Thyroid gland (tissue), 4 donors: ENCODE measurements at regions not wholly inside any gene's neighbourhood (a gene's known extent, or its start where the extent isn't known, plus 50 kb on each side); places are given as distances from the start of the nearest gene placed in this dataset.
"Not testable (repeated sequence)": the region's sequence is repeated elsewhere in the genome, so short reads cannot be mapped to it uniquely, and the experiment has no call there.

Experiments
- DNase-seq, 2 donors: peaks; one replicate each; pipeline ENCODE4 v3.0.0-alpha.2; 2019
- H3K27ac ChIP-seq, 3 donors: fragments of 200-600 bp; sonication (generic); 1 replicate in 2 of 3; 2 replicates in 1 of 3; pipeline ENCODE4 v1.5.1; 2016 to 2019; ENCODE audit warnings: mild to moderate bottlenecking in 1 of 3, moderate library complexity in 1 of 3
- H3K27me3 ChIP-seq: fragments of 200-600 bp; sonication (generic); one replicate; pipeline ENCODE4 v1.5.1; 2019
- H3K36me3 ChIP-seq, 2 donors: fragments of 200-600 bp; sonication (generic); one replicate each; pipeline ENCODE4 v1.5.1; 2016 to 2019
- H3K4me1 ChIP-seq, 2 donors: fragments of 200-600 bp; sonication (generic); one replicate each; pipeline ENCODE4 v1.5.1; 2017 to 2019
- H3K4me3 ChIP-seq, 3 donors: fragments of 200-600 bp; sonication (generic); replicated peaks in 1 of 3; 1 replicate in 2 of 3; 2 replicates in 1 of 3; pipeline ENCODE4 v1.5.1; 2016; ENCODE audit warnings: mild to moderate bottlenecking in 1 of 3
- H3K9me3 ChIP-seq: fragments of 200-600 bp; sonication (generic); one replicate; pipeline ENCODE4 v1.5.1; 2017
- POLR2A ChIP-seq, 2 donors: fragments of 450-650 bp; IDR thresholded peaks; one replicate each; pipeline ENCODE4 v1.6.1; 2017; ENCODE audit warnings: antibody characterized with exemption in 2 of 2, mild to moderate bottlenecking in 2 of 2, moderate library complexity in 1 of 2
- WGBS, 2 donors: methylation state at CpG; one replicate each; pipeline ENCODE4 v1.1.5; 2017; 5-methylcytosine and 5-hydroxymethylcytosine counted together
- intact Hi-C: fragments of 100-400 bp; cut with DNase I; formaldehyde crosslinking; loops from one replicate; pipeline ENCODE4 v1.15.1; 2023
- TF ChIP-seq, protein P1 (sequence below), 6 experiments: fragments of 200-600 bp in 3 of 6; fragments of 450-650 bp in 3 of 6; sonication (generic) in 3 of 6; IDR thresholded peaks; one replicate each; pipeline ENCODE4 v1.5.1; 2016 to 2019; ENCODE audit warnings: antibody characterized with exemption in 6 of 6, mild to moderate bottlenecking in 2 of 6, inconsistent platforms in 1 of 6, moderate library complexity in 1 of 6

DNA sequence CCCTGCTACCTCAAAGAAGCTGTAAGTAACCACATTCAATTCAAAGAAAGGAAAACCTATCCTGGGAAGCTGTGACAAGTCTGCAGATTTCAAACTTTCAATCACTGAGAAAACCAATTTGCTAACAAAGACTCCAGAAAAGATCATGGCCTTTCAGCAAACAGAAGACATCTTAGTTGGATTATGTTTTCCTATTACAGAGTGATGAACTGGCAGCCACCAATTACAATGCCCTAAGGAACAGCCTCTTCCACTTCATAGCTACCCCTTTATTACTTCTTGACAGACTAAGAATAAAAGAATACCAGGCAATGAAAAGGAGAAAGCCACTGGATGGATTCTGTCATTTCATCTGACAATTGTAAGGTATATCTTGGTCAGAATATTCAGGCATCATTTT, 128.2 kb upstream of the RASEF start:
- intact Hi-C loops, result no loop called here

DNA sequence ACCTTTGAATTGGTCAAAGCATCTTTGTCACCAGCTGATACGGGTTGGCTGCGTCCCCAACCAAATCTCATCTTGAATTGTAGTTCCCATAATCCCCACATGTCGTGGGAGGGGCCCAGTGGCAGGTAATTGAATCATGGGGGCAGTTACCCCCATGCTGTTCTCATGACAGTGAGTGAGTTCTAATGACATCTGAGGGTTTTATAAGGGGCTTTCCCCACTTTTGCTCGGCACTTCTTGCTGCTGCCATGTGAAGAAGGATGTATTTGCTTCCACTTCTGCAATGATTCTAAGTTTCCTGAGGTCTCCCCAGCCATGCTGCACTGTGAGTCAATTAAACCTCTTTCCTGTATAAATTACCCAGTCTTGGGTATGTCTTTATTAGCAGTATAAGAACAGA, 126.1 kb upstream of the RASEF start:
- DNase-seq, H3K4me1 ChIP-seq, intact Hi-C loops, H3K36me3 ChIP-seq, H3K4me3 ChIP-seq, H3K9me3 ChIP-seq, H3K27ac ChIP-seq, H3K27me3 ChIP-seq: not testable (repeated sequence)
- 81 to 83% methylated on average over 4 of the region's 4 CpGs for WGBS, 2 donors

More for the DNA sequence above, 128.2 kb upstream of the RASEF start:
- Histone ChIP-seq H3K27ac (no peak overlapping the region), H3K27me3 (no peaks in the 10 kb centered on the region), H3K9me3 (no peaks in the 10 kb centered on the region), H3K4me1 (no peaks in the 10 kb centered on the region), H3K36me3 (no peaks in the 10 kb centered on the region), H3K4me3 (no peak overlapping the region)
- DNase-seq, result no peak
- TF ChIP-seq, protein P1, sequence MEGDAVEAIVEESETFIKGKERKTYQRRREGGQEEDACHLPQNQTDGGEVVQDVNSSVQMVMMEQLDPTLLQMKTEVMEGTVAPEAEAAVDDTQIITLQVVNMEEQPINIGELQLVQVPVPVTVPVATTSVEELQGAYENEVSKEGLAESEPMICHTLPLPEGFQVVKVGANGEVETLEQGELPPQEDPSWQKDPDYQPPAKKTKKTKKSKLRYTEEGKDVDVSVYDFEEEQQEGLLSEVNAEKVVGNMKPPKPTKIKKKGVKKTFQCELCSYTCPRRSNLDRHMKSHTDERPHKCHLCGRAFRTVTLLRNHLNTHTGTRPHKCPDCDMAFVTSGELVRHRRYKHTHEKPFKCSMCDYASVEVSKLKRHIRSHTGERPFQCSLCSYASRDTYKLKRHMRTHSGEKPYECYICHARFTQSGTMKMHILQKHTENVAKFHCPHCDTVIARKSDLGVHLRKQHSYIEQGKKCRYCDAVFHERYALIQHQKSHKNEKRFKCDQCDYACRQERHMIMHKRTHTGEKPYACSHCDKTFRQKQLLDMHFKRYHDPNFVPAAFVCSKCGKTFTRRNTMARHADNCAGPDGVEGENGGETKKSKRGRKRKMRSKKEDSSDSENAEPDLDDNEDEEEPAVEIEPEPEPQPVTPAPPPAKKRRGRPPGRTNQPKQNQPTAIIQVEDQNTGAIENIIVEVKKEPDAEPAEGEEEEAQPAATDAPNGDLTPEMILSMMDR (IDR thresholded peaks at IDR 0.05), result no peak
- no peak for TF ChIP-seq POLR2A (IDR thresholded peaks at IDR 0.05)

DNA sequence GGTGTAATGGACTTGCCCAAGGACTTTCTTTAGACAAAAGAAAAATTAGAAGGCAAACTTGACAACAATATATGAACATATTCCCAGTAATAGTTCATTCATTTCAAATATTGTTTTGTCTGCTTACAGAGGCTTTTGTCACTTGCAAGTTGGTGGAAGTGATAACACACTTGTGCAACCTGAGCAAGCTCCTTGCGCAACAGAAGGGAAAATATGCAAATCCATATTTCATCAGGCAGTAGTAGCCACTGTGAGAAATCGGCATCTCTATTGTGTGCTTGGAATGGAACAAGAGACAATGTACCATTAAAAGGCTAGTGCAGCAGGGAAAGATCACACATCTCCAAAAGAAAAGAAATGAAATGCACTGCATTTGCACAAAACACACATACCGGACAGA, 125.3 kb upstream of the RASEF start:
- TF ChIP-seq, protein P1 (IDR thresholded peaks at IDR 0.05), result no peak
- TF ChIP-seq POLR2A (IDR thresholded peaks at IDR 0.05), result no peak
- H3K9me3 ChIP-seq, result no peaks in the 10 kb centered on the region
- no peaks in the 10 kb centered on the region for H3K36me3 ChIP-seq
- H3K4me3 ChIP-seq, result no peak overlapping the region
- 91 to 94% methylated on average over 3 of the region's 3 CpGs for WGBS, 2 donors
- no peaks in the 10 kb centered on the region for H3K27me3 ChIP-seq
- no peaks in the 10 kb centered on the region for H3K4me1 ChIP-seq
- DNase-seq, result no peak
- intact Hi-C loops, result no loop called here
- H3K27ac ChIP-seq, result no peak overlapping the region

DNA sequence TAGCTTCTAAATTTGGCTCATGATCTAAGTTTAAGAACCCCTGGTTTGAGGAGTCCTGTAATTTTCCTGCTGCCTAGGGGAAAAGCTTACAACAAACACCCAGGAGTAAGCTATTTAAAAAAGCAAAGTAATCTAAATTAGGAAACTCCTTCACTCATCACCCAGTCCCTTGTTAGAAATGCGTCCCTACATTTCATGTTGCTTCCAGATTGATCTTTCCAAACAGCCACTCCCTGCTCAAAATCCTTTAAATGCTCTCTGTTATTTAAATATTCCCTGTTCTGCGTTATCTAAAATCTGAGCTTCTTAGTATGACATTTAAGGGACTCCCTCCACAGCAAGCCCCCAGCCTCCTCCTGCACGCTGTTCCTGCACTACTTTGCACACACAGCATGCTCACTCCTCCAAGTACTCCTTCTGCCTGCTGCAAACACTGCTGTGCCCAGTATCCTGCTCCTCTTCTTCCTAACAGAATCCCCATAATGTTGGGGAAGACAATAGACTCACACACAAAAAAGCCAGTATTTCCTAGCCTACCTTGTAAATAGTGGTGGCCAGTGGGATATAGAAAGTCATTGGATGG, 123.3 kb upstream of the RASEF start:
- Histone ChIP-seq H3K4me1 (peaks cover under 1% of the 10 kb centered on the region in 2 donors), H3K27ac (no peak overlapping the region), H3K9me3 (no peaks in the 10 kb centered on the region), H3K36me3 (no peaks in the 10 kb centered on the region), H3K4me3 (no peak overlapping the region), H3K27me3 (no peaks in the 10 kb centered on the region)
- TF ChIP-seq, protein P1 (IDR thresholded peaks at IDR 0.05), result no peak
- TF ChIP-seq POLR2A (IDR thresholded peaks at IDR 0.05), result no peak
- intact Hi-C loops, result no loop called here
- WGBS, 2 donors, result 81 to 83% methylated on average over 3 of the region's 3 CpGs
- no peak for DNase-seq

DNA sequence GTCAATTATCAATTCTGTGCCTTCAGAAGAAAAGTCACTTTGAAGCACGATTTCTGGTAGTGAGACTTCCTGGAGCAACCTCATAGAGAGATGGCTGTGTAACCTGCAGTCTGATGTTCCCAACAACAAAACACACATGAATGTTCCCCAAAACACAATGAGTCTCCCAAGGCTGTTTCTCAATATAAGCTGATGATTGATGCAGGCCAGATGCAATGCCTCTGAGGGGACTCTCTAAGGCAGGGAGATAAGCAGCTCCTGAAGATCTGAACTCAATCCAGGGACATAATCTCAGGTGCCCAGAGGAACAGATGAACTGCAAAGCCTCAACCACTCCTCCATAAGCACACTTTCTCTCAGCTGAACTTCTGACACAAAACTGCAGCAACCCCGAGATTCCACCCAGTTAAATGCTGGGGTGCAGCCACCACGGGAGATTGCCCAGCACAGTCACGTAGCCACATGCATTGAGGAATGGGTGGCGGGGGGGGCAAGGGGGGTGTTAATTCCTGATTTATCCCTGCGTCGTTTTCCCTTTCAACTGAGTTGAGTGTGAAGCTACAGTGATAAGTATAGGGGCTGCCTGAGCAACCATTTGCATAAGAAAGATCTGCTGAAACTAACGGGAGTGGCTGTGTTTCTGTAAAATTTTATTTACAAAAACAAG, 122.7 kb upstream of the RASEF start:
- Histone ChIP-seq H3K4me3 (no peak overlapping the region), H3K4me1 (peaks cover 5% of the 10 kb centered on the region in 2 donors), H3K9me3 (no peaks in the 10 kb centered on the region), H3K36me3 (no peaks in the 10 kb centered on the region), H3K27me3 (no peaks in the 10 kb centered on the region), H3K27ac (no peak overlapping the region)
- 68 to 70% methylated on average over 8 of the region's 8 CpGs for WGBS, 2 donors
- intact Hi-C loops, result no loop called here
- no peak for DNase-seq
- TF ChIP-seq POLR2A (IDR thresholded peaks at IDR 0.05), result no peak
- TF ChIP-seq, protein P1 (IDR thresholded peaks at IDR 0.05), result no peak
